ENCODE measurements at regions not wholly inside any gene's neighbourhood (a gene's known extent, or its start where the extent isn't known, plus 50 kb on each side); places are given as distances from the start of the nearest gene placed in this dataset.

GRCh38 chr6:9659848-9660247 lies 755.0 kb downstream of the TFAP2A start:
- DNase-seq (no peak), ATAC-seq (ENCODE audit: low read depth) (no peak)
- no peak overlapping the region for H2AFZ ChIP-seq (replicated peaks; ENCODE audit: low read length, poor library complexity)
- peak overlapping the region; percentile 24; the same call in 1 of the 3 replicates for H2BK15ac ChIP-seq (ENCODE audit: low read depth, low read length)
- H3K14ac ChIP-seq (replicated peaks; ENCODE audit: low read depth, low read length) = no peak overlapping the region
- POLR2A ChIA-PET (ENCODE audit: unreplicated experiment) = no interaction called here
- no peaks in the 10 kb centered on the region for H3K27me3 ChIP-seq (ENCODE audit: control insufficient read depth, insufficient read depth, low read length)
- H3K4ac ChIP-seq (ENCODE audit: low read depth, low read length) = no peak overlapping the region; the same call in 1 of the 2 replicates
- no peak overlapping the region for H3K4me3 ChIP-seq (ENCODE audit: insufficient read depth, low read depth, low read length)
- H4K20me1 ChIP-seq (ENCODE audit: insufficient read depth, low read length) = no peaks in the 10 kb centered on the region
- H3K23ac ChIP-seq (ENCODE audit: low read depth, low read length) = no peak overlapping the region
- peak overlapping the region; percentile 53 for H2BK120ac ChIP-seq (ENCODE audit: low read depth, low read length)
- in situ Hi-C loops (cut with MboI; ENCODE audit: low sequenced_read_pairs) = no loop called here
- BruUV-seq (replicated peaks) = no TSS peak
- dilution Hi-C loops (cut with HindIII; ENCODE audit: low sequenced_read_pairs, unreplicated experiment) = no loop called here
- H3K9ac ChIP-seq (ENCODE audit: low read depth, low read length) = no peak overlapping the region
- no peak overlapping the region for H3K56ac ChIP-seq (ENCODE audit: extremely low read depth, insufficient read depth, low read length)
- no peaks in the 10 kb centered on the region for H3K9me3 ChIP-seq (ENCODE audit: control insufficient read depth, insufficient read depth, low read length)
- intact Hi-C loops (cut with micrococcal nuclease) = no loop called here
- no peak overlapping the region for H4K5ac ChIP-seq (ENCODE audit: low read depth, low read length)
- WGBS, 2 experiments (ENCODE audit: extremely low coverage in 2 of 2, insufficient read length in 1 of 2) = 50% methylated on average over 1 of the region's 4 CpGs; no CpG with 5 or more reads in 1 of the 2 experiments
- CTCF ChIA-PET = no interaction called here
- H4K91ac ChIP-seq (ENCODE audit: insufficient read depth, low read depth, low read length) = peak overlapping the region; percentile 61
- no peaks in the 10 kb centered on the region for H3K36me3 ChIP-seq (ENCODE audit: control insufficient read depth, insufficient read depth, low read length)
- H2AK9ac ChIP-seq (replicated peaks; ENCODE audit: low read depth, low read length, poor library complexity) = no peak overlapping the region
- H3K27ac ChIP-seq (ENCODE audit: insufficient read depth, low read length) = no peak overlapping the region
- H2BK5ac ChIP-seq (ENCODE audit: low read depth, low read length, poor library complexity, severe bottlenecking) = no peak overlapping the region
- no peak overlapping the region for H2AK5ac ChIP-seq (ENCODE audit: low read depth, low read length)
- no peaks in the 10 kb centered on the region for H3K9me1 ChIP-seq (ENCODE audit: insufficient read depth, low read length)
- no peak overlapping the region for H3K4me2 ChIP-seq (ENCODE audit: low read depth, low read length)
- H4K8ac ChIP-seq (ENCODE audit: low read depth in 2 of 2, low read length in 2 of 2) = peak overlapping the region in 1 of 2 experiments; percentile 52; a peak in 1 of 4 replicates
- no peaks in the 10 kb centered on the region for H3K79me1 ChIP-seq (ENCODE audit: low read depth in 1 of 2, low read length in 2 of 2)
- H3K18ac ChIP-seq (ENCODE audit: low read depth, low read length) = no peak overlapping the region
- TF ChIP-seq MAZ (IDR thresholded peaks at IDR 0.05; ENCODE audit: borderline replicate concordance, low read depth, low read length) (no peak), RAD21 (IDR thresholded peaks at IDR 0.05; ENCODE audit: low read length) (no peak), RCOR1 (IDR thresholded peaks at IDR 0.05; ENCODE audit: insufficient replicate concordance, low read length) (no peak), MAFK (IDR thresholded peaks at IDR 0.05; ENCODE audit: low read depth, low read length) (no peak)
- H3K4me1 ChIP-seq (ENCODE audit: control insufficient read depth, insufficient read depth, low read length) = no peaks in the 10 kb centered on the region; the same call in 1 of the 2 replicates
- H2BK20ac ChIP-seq (ENCODE audit: low read depth, low read length) = peak overlapping the region; percentile 21
